GM12892 (cell line): ENCODE measurements at regions not wholly inside any gene's neighbourhood (a gene's known extent, or its start where the extent isn't known, plus 50 kb on each side); places are given as distances from the start of the nearest gene placed in this dataset.

Experiments
- POLR2A ChIP-seq: IDR thresholded peaks from 2 replicates; pipeline ENCODE4 v1.6.1; 2011; ENCODE audit warnings: low read depth, low read length, control low read depth
- POLR2AphosphoS5 ChIP-seq: IDR thresholded peaks from 2 replicates; pipeline ENCODE4 v1.6.1; 2011; ENCODE audit warnings: low read depth, low read length, control low read depth
- TAF1 ChIP-seq: IDR thresholded peaks from 2 replicates; pipeline ENCODE4 v1.6.1; 2011; ENCODE audit warnings: low read depth, mild to moderate bottlenecking, control low read depth, low read length, borderline replicate concordance

GRCh38 chr1:229869687-229870086 is 197.4 kb upstream of the GALNT2 start:
- TF ChIP-seq POLR2A (no peak), POLR2AphosphoS5 (no peak), TAF1 (no peak)
